ENCODE measurements at regions not wholly inside any gene's neighbourhood (a gene's known extent, or its start where the extent isn't known, plus 50 kb on each side); places are given as distances from the start of the nearest gene placed in this dataset.
"Not testable (repeated sequence)": the region's sequence is repeated elsewhere in the genome, so short reads cannot be mapped to it uniquely, and the experiment has no call there.

GRCh38 chr3:5579946-5580345 is 392.4 kb downstream of the EDEM1 start:
- DNase-seq (ENCODE audit: low read depth) = no peak
- H3K4me3 ChIP-seq (ENCODE audit: low read depth, low read length) = no peak overlapping the region
- TF ChIP-seq CTCF (conservative IDR thresholded peaks at IDR 0.05; ENCODE audit: low read depth, low read length) = no peak

GRCh38 chr3:5580826-5581225 is 393.3 kb downstream of the EDEM1 start:
- H3K4me3 ChIP-seq (ENCODE audit: low read depth, low read length) = no peak overlapping the region
- TF ChIP-seq CTCF (conservative IDR thresholded peaks at IDR 0.05; ENCODE audit: low read depth, low read length) = no peak
- DNase-seq (ENCODE audit: low read depth) = no peak

- TF ChIP-seq CTCF (conservative IDR thresholded peaks at IDR 0.05; ENCODE audit: low read depth, low read length) = no peak
- no peak for DNase-seq (ENCODE audit: low read depth)
- no peak overlapping the region for H3K4me3 ChIP-seq (ENCODE audit: low read depth, low read length)
These were observed 394.2 kb downstream of the EDEM1 start for GRCh38 chr3:5581743-5582142.

- TF ChIP-seq CTCF (conservative IDR thresholded peaks at IDR 0.05; ENCODE audit: low read depth, low read length) = no peak
- H3K4me3 ChIP-seq (ENCODE audit: low read depth, low read length) = no peak overlapping the region
- DNase-seq (ENCODE audit: low read depth) = no peak
These were observed 396.4 kb downstream of the EDEM1 start for GRCh38 chr3:5583920-5584319.

- TF ChIP-seq CTCF (conservative IDR thresholded peaks at IDR 0.05; ENCODE audit: low read depth, low read length) = no peak
- DNase-seq (ENCODE audit: low read depth) = no peak
- no peak overlapping the region for H3K4me3 ChIP-seq (ENCODE audit: low read depth, low read length)
These were observed 397.6 kb downstream of the EDEM1 start for GRCh38 chr3:5585085-5585484.

- no peak for TF ChIP-seq CTCF (conservative IDR thresholded peaks at IDR 0.05; ENCODE audit: low read depth, low read length)
- DNase-seq (ENCODE audit: low read depth) = no peak
These were observed 419.5 kb downstream of the EDEM1 start for GRCh38 chr3:5606884-5607472.

GRCh38 chr3:5607581-5607980 is 420.1 kb downstream of the EDEM1 start:
- H3K4me3 ChIP-seq (ENCODE audit: low read depth, low read length) = no peak overlapping the region
- TF ChIP-seq CTCF (conservative IDR thresholded peaks at IDR 0.05; ENCODE audit: low read depth, low read length) = no peak
- no peak for DNase-seq (ENCODE audit: low read depth)

More at GRCh38 chr3:5606884-5607472, 419.5 kb downstream of the EDEM1 start:
- H3K4me3 ChIP-seq (ENCODE audit: low read depth, low read length) = no peak overlapping the region

- not testable (repeated sequence) for H3K4me3 ChIP-seq (ENCODE audit: low read depth, low read length); DNase-seq (ENCODE audit: low read depth)
These were observed 421.5 kb downstream of the EDEM1 start for GRCh38 chr3:5608971-5609370.
